ENCODE measurements at regions not wholly inside any gene's neighbourhood (a gene's known extent, or its start where the extent isn't known, plus 50 kb on each side); places are given as distances from the start of the nearest gene placed in this dataset.

GRCh38 chr5:17817990-17818389 is 183.7 kb downstream of the TAF11L14 start:
- peak in 1 of 2 donors; percentile 47 for ATAC-seq (ENCODE audit: low FRiP score in 2 of 2)
- Histone ChIP-seq H3K4me3 (no peak overlapping the region), H3K27ac (no peak overlapping the region), H3K27me3 (no peaks in the 10 kb centered on the region), H3K9me3 (no peaks in the 10 kb centered on the region), H3K4me1 (no peaks in the 10 kb centered on the region), H3K36me3 (no peaks in the 10 kb centered on the region)
- TF ChIP-seq POLR2AphosphoS5 (IDR thresholded peaks at IDR 0.05) (no peak), CTCF (IDR thresholded peaks at IDR 0.05) (no peak), EP300 (IDR thresholded peaks at IDR 0.05) (no peak), POLR2A (IDR thresholded peaks at IDR 0.05) (no peak)
- DNase-seq = no peak

GRCh38 chr5:17819783-17820182 is 185.5 kb downstream of the TAF11L14 start:
- Histone ChIP-seq H3K27ac (no peak overlapping the region), H3K4me3 (no peak overlapping the region), H3K36me3 (no peaks in the 10 kb centered on the region), H3K9me3 (no peaks in the 10 kb centered on the region), H3K27me3 (no peaks in the 10 kb centered on the region), H3K4me1 (no peaks in the 10 kb centered on the region)
- no peak for TF ChIP-seq CTCF (IDR thresholded peaks at IDR 0.05)
- no peak for TF ChIP-seq POLR2A (IDR thresholded peaks at IDR 0.05)
- no peak for TF ChIP-seq POLR2AphosphoS5 (IDR thresholded peaks at IDR 0.05)
- no peak for TF ChIP-seq EP300 (IDR thresholded peaks at IDR 0.05)
- DNase-seq = no peak
- 67 to 79% methylated on average over 5 of the region's 5 CpGs for WGBS, 2 donors
- no peak for ATAC-seq (ENCODE audit: low FRiP score in 2 of 2)

- Histone ChIP-seq H3K9me3 (no peaks in the 10 kb centered on the region), H3K27ac (no peak overlapping the region), H3K27me3 (no peaks in the 10 kb centered on the region), H3K4me3 (no peak overlapping the region), H3K36me3 (no peaks in the 10 kb centered on the region), H3K4me1 (no peaks in the 10 kb centered on the region)
- DNase-seq (no peak), ATAC-seq (ENCODE audit: low FRiP score in 2 of 2) (peak in 1 of 2 donors; percentile 63)
- TF ChIP-seq CTCF (IDR thresholded peaks at IDR 0.05) (no peak), POLR2A (IDR thresholded peaks at IDR 0.05) (no peak), EP300 (IDR thresholded peaks at IDR 0.05) (no peak), POLR2AphosphoS5 (IDR thresholded peaks at IDR 0.05) (no peak)
- 63 to 73% methylated on average over 2 of the region's 2 CpGs for WGBS, 2 donors
Measured at GRCh38 chr5:17828681-17829080, 194.4 kb downstream of the TAF11L14 start.

- 67 to 72% methylated on average over 3 of the region's 3 CpGs for WGBS, 2 donors
- no peaks in the 10 kb centered on the region for H3K4me1 ChIP-seq
- no peak for ATAC-seq (ENCODE audit: low FRiP score in 2 of 2)
- TF ChIP-seq POLR2A (IDR thresholded peaks at IDR 0.05) (no peak), POLR2AphosphoS5 (IDR thresholded peaks at IDR 0.05) (no peak), EP300 (IDR thresholded peaks at IDR 0.05) (no peak), CTCF (IDR thresholded peaks at IDR 0.05) (no peak)
- no peak for DNase-seq
- H3K9me3 ChIP-seq = no peaks in the 10 kb centered on the region
- no peak overlapping the region for H3K27ac ChIP-seq
- H3K27me3 ChIP-seq = no peaks in the 10 kb centered on the region
- no peak overlapping the region for H3K4me3 ChIP-seq
- no peaks in the 10 kb centered on the region for H3K36me3 ChIP-seq
Measured at GRCh38 chr5:17829456-17829855, 195.2 kb downstream of the TAF11L14 start.

GRCh38 chr5:17831279-17831678 is 197.0 kb downstream of the TAF11L14 start:
- 50 to 87% methylated on average over 1 of the region's 1 CpG for WGBS, 2 donors
- no peaks in the 10 kb centered on the region for H3K36me3 ChIP-seq
- H3K9me3 ChIP-seq = no peaks in the 10 kb centered on the region
- H3K27me3 ChIP-seq = no peaks in the 10 kb centered on the region
- ATAC-seq (ENCODE audit: low FRiP score in 2 of 2) = no peak
- no peak overlapping the region for H3K27ac ChIP-seq
- no peak overlapping the region for H3K4me3 ChIP-seq
- H3K4me1 ChIP-seq = no peaks in the 10 kb centered on the region
- TF ChIP-seq EP300 (IDR thresholded peaks at IDR 0.05) = no peak
- TF ChIP-seq CTCF (IDR thresholded peaks at IDR 0.05) = no peak
- no peak for TF ChIP-seq POLR2AphosphoS5 (IDR thresholded peaks at IDR 0.05)
- TF ChIP-seq POLR2A (IDR thresholded peaks at IDR 0.05) = no peak
- DNase-seq = no peak
